Pons (tissue), 1 donor: ENCODE measurements at regions not wholly inside any gene's neighbourhood (a gene's known extent, or its start where the extent isn't known, plus 50 kb on each side); places are given as distances from the start of the nearest gene placed in this dataset.

ENCODE experiments used
- DNase-seq: peaks from one replicate; pipeline ENCODE4 v3.0.0-alpha.2; 2016; ENCODE audit warnings: low spot score

DNA sequence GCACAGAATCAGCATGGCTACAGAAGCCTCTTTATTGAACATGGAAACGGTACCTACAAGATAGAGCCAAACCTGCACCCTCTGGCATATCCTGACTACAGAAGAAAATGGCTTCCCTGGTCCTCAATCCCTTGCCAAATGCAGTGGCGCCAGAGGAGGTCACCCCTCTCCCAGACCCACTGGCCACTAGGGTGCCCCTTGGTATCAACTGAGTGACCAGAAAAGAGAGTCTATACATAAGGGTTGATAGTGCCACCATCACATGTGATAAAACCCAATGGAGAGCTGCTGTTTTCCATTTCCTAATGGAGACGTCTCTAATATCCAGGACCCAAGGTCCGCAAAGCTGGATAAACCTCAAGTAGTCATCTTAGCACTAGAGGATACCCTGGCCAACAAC lies 52.7 kb upstream of the ALK start:
- DNase-seq, result no peak

DNA sequence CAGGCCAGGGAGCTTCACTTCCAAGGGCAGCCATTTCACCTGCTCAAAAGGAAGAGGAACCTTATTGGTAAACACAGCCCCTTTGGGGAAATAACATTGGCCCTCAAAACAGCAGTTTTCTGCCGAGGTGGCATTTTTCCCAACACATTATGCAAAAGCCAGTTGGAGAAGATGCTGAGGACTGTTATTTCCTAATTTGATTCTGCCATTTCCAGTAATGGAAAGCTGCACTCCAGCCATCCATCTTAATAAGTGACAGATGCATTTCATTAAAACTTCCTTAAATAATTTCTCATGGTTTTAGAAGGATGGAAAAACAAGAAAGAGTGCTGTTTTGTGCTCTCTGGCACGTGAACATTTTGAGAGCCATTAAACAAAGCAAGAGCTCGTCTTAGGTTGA lies 55.9 kb upstream of the ALK start:
- DNase-seq, result no peak

DNA sequence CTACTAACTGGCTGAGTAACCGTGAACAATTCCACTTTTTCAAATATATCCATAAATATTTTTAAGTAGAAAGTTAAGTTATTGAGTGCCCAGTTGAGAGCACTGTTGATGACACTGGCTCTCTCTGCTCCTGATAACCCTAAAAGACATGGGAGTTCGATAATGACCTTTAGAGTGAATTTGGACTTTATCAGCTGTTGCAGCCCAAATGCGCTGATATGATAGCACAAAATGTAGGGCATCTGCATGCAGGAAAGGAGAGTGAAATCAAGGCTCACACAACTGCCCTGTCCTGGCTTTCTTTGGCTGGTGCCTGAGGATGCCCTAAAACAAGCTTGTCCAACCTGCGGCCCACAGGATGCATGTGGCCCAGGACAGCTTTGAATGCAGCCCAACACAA lies 60.0 kb upstream of the ALK start:
- DNase-seq, result no peak

GRCh38 chr2:29983308-29983707 lies 61.9 kb upstream of the ALK start:
- DNase-seq, result no peak

GRCh38 chr2:29987146-29987545 lies 65.8 kb upstream of the ALK start:
- DNase-seq, result no peak

DNA sequence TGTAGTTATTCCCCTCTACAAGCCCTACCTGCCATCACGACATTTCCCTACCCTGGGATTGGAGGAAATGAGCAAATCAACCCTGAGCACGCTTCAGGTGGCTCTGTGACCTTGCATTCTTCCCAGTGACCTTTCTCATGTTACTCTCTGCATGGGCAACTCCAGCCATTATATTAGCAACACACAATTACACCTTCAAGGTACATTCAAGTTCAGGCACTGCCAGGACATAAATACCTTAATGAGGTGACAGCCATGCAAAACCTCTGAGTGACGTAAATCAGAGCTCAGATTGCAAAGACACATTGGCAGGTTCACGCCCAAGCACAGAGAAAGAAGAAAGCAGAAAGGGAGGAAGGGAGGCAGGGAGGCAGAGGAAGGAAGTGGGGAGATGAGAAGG lies 68.7 kb upstream of the ALK start:
- DNase-seq, result no peak

- DNase-seq, result no peak
Measured at GRCh38 chr2:29991086-29991485, 69.7 kb upstream of the ALK start.

GRCh38 chr2:29995241-29995640 lies 73.9 kb upstream of the ALK start:
- DNase-seq, result no peak

DNA sequence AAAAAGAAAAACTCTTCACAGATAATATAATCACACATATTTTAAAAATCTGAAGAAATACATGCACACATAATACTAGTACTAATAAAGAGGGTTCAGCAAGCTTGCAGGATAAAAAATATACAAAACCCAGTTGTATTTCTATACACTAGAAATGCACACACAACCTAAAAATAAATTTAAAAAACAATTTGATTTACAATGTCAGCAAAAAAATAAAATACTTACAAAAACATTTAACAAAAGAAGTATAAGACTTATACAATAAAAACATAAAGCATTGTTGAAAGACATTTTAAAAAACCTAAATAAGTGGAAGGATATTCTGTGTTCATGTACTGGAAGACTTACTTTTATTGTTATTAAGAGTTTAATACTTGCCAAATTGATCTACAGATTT lies 81.7 kb upstream of the ALK start:
- DNase-seq, result no peak

GRCh38 chr2:30022444-30023071 lies 101.2 kb upstream of the ALK start:
- no peak for DNase-seq

- no peak for DNase-seq
Measured at GRCh38 chr2:30024281-30024680, 102.9 kb upstream of the ALK start.

DNA sequence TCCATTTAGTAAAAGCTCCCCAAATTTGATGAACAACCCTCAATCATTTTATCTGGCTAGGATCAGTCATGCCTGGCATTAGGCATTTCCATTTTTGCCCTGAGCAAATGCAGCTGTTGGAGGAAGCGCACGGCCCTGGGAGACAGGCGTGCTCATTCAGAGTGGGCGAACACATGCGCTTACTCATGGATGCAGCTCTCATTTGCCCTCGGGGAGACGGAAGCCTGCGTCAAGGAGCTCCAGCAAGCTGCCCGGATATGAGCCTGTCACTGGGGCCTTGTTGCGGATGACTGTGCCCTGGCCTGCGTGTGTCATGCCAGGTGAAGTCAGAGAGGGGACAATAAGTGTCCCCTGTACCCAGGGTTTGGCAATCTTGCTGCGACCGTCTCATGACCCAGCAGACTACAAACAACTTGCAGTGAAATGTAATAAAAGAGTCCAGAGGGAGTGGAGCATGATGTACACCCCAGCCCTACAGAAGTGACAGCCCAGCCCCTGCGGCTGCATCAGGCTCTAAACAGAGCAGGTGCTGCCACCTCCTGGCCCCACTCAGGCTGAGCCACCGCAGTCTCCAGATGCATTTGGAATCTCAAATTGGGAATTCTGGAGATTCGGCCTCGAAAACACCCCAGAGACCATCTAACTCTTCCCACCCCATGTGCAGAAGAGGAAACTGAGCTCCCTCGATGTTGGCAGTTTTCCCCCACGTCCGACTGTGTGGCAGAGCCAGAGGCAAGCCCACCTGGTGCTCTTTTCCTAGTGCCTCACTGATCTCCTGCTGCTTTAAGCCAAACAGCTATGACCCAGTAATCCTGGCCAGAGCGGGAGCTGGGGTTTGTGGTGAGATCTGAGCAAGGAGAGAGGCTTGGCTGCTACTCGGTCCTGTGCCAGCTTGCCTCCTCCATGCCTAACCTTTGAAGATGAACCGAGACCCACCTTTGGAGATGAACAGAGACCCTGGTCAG lies 105.0 kb upstream of the ALK start:
- peak; percentile 63 for DNase-seq

- no peak for DNase-seq
Measured at GRCh38 chr2:30029804-30030203, 108.4 kb upstream of the ALK start.

GRCh38 chr2:30030361-30030760 lies 109.0 kb upstream of the ALK start:
- peak; percentile 14 for DNase-seq

- DNase-seq, result no peak
Measured at GRCh38 chr2:30031184-30031583, 109.8 kb upstream of the ALK start.

DNA sequence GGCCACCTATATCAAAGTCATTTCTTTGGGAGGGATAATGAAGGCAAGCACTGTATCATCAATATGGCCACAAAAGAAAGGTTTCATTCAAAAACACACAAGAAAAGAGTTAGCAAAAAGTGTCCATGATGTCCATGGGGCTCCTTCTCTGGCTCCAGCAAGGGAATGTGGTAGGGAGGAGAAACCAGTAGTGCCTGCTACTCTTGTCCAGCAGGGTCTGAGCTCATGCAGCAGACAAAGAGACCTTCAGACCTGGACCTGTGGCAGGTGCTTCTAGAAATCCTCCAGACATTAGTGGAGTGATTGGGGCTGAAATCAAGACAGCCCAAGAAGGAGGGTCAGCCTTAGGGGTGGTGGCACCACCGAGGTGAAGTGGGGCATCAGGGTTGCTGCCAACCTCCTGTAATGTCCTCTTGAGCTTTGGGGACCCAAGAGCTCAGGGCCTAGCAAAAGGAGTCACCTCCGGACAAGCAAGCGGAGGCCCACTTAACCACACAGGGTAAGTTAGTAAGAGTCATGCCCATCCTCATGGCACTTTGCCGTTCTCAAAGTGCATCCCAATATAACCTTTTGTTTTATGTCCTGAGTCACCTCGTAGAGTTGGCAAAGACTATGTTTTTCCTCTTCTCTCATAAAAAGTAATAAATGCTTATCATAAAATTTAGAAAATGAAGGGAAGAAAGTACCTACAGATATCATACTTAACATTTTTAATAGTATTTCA lies 112.6 kb upstream of the YPEL5 start:
- DNase-seq, result no peak

GRCh38 chr2:30037016-30037415 lies 109.8 kb upstream of the YPEL5 start:
- no peak for DNase-seq

DNA sequence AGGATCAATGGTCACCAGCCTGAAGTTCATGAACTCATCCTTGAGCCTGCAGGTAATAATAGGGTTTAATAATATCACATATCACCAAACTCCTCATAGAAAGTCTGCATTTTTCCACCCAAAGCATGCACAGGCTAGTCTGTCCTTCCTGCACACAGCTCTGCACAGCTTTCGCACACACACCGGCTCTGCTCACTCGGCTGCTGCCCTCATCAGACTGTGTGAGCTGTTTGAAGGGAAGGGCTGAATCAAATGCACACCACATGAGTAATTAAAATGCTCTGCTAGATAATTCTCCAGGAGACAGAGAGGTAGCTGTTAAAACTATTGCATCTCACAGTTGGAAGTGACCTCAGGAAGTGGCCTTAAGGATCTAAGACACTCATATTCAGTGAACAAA lies 108.4 kb upstream of the YPEL5 start:
- DNase-seq, result no peak

DNA sequence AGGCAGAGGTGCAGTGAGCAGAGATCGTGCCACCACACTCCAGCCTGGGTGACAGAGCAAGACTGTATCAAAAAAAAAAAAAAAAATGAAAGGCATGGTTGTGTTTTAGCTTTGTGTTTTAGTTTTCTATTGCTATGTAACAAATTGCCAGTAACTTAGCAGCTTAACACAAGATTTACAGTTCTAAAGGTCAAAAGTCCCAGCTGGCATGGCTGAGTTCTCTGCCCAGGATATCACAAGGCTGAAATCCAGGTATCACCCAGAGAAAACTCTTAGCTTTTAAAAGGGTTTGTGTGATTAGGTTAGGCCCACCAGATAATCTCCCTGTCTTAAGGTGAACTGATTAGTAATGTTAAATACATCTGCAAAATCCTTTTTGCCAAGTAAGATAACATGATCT lies 107.7 kb upstream of the YPEL5 start:
- DNase-seq, result no peak

- DNase-seq, result no peak
Measured at GRCh38 chr2:30040147-30040546, 106.7 kb upstream of the YPEL5 start.

DNA sequence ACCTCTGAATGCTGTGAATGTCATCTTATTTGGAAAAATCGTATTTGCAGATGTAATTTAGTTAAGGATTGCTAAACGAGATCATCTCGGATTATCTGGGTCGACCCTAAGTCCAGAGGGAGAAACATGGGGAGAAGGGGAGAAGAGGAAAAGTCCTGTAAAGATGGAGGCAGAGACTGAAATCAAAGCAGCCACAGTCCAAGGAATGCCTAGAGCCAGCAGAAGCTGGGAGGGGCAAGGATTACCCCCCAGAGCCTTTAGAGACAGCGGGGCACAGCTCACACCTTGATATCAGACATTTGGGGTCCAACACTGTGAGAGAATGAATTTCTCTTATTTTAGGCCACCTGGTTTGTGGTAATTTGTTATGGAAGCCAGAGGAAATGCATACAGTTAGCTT lies 104.9 kb upstream of the YPEL5 start:
- DNase-seq, result no peak

- DNase-seq, result no peak
Measured at GRCh38 chr2:30046396-30046795, 100.4 kb upstream of the YPEL5 start.

GRCh38 chr2:30046979-30047378 lies 99.8 kb upstream of the YPEL5 start:
- DNase-seq, result no peak
